ENCODE measurements at regions not wholly inside any gene's neighbourhood (a gene's known extent, or its start where the extent isn't known, plus 50 kb on each side); places are given as distances from the start of the nearest gene placed in this dataset.

DNA sequence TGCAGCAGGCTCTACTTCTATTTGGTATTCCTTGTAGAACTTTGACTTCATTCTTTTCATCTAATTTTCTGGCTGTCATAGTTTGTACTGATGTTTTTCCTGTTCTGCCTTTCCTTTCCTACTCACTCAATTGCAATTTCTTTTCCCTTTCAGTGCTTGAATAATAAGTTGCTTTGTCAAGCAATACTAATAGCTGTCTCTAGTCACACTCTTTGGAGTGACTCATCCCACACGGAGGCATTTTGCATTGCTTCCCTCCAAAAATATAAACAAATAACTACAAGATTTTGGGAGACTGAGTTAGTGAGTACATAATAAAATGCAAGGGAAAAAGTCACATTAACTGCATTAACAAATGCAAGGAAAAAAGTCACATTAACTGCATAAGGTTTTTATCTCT lies 465.9 kb downstream of the CDH9 start:
- TF ChIP-seq POLR2A (IDR thresholded peaks at IDR 0.05) (no peak), EP300 (IDR thresholded peaks at IDR 0.05) (no peak), POLR2AphosphoS5 (IDR thresholded peaks at IDR 0.05) (no peak)
- TF ChIP-seq, protein P1, sequence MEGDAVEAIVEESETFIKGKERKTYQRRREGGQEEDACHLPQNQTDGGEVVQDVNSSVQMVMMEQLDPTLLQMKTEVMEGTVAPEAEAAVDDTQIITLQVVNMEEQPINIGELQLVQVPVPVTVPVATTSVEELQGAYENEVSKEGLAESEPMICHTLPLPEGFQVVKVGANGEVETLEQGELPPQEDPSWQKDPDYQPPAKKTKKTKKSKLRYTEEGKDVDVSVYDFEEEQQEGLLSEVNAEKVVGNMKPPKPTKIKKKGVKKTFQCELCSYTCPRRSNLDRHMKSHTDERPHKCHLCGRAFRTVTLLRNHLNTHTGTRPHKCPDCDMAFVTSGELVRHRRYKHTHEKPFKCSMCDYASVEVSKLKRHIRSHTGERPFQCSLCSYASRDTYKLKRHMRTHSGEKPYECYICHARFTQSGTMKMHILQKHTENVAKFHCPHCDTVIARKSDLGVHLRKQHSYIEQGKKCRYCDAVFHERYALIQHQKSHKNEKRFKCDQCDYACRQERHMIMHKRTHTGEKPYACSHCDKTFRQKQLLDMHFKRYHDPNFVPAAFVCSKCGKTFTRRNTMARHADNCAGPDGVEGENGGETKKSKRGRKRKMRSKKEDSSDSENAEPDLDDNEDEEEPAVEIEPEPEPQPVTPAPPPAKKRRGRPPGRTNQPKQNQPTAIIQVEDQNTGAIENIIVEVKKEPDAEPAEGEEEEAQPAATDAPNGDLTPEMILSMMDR (IDR thresholded peaks at IDR 0.05): no peak
- 20% methylated on average over 1 of the region's 1 CpG; no CpG with 5 or more reads in 1 of the 2 donors for WGBS, 2 donors (ENCODE audit: low coverage in 1 of 2)
- peaks cover 0 to 4% (median 0%) of the 10 kb centered on the region in 3 donors for H3K9me3 ChIP-seq
- H3K4me3 ChIP-seq: no peak overlapping the region
- H3K27me3 ChIP-seq: no peaks in the 10 kb centered on the region
- no peak for ATAC-seq
- no peak overlapping the region for H3K27ac ChIP-seq
- H3K4me1 ChIP-seq: no peaks in the 10 kb centered on the region
- no peaks in the 10 kb centered on the region for H3K36me3 ChIP-seq

DNA sequence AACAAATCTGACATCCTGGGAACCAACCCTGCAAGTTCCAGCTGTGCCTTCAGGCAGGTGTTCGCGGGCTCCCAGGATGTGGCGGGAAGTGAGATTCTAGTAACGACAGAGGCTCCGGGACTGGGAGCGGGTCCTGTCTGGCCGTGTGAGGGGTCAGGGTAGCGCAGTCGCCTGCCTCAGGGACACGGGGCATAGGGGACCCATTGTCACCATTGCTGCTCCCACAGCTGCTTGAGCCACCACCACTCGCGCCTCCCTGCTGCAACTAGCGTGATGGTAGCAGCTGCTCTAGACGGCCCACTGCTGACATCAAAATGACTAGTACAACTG lies 468.5 kb downstream of the CDH9 start:
- Histone ChIP-seq H3K27me3 (no peaks in the 10 kb centered on the region), H3K4me3 (no peak overlapping the region), H3K36me3 (no peaks in the 10 kb centered on the region), H3K9me3 (peaks cover 0 to 4% (median 0%) of the 10 kb centered on the region in 3 donors), H3K4me1 (no peaks in the 10 kb centered on the region), H3K27ac (no peak overlapping the region)
- 88 to 95% methylated on average over 4 of the region's 14 CpGs for WGBS, 2 donors (ENCODE audit: low coverage in 1 of 2)
- no peak for ATAC-seq
- TF ChIP-seq EP300 (IDR thresholded peaks at IDR 0.05) (no peak), POLR2A (IDR thresholded peaks at IDR 0.05) (no peak)
- TF ChIP-seq, protein P1 (IDR thresholded peaks at IDR 0.05): no peak

DNA sequence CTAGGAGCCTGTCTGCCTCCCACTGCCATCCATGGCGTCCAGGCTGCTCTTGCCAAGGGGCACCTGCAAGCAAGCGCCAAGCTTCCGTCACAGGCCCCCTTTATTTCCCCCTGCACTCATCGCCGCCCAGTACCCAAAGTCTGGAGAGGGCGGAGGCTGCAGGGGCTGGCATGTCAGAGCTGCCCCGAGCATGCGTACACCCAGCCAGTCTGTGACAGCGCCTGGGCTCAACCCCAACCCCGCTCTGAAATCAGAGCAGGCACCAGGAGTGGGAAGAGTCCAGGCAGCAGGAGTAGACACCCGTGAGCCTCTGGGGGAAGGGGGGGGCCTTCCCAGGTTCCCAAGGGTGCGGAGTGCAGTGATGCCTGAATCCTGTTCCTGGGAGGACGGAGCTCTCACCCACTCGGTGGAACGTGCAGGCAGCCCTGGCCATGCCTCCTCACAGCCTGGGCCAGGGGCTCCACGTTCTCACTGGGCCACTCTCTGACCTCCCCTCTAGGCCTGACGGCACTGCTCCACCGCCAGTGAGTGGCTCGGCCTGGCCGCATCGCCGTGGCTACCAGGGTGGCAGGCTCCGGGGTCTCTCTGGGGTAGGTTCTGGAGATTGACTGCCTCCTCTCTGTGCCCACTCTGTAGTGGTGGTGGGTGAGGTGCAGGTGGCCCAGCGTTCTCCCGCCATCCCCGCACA lies 469.0 kb downstream of the CDH9 start:
- H3K4me1 ChIP-seq: no peaks in the 10 kb centered on the region
- H3K4me3 ChIP-seq: no peak overlapping the region
- peak; percentile 34 for ATAC-seq
- H3K27me3 ChIP-seq: no peaks in the 10 kb centered on the region
- H3K27ac ChIP-seq: no peak overlapping the region
- no CpG with 5 or more reads among the region's 26 CpGs for WGBS, 2 donors (ENCODE audit: low coverage in 1 of 2)
- H3K9me3 ChIP-seq: peaks cover 0 to 4% (median 0%) of the 10 kb centered on the region in 3 donors
- H3K36me3 ChIP-seq: no peaks in the 10 kb centered on the region
- no peak for TF ChIP-seq EP300 (IDR thresholded peaks at IDR 0.05)
- TF ChIP-seq POLR2AphosphoS5 (IDR thresholded peaks at IDR 0.05): no peak
- TF ChIP-seq, protein P1 (IDR thresholded peaks at IDR 0.05): no peak
- no peak for TF ChIP-seq POLR2A (IDR thresholded peaks at IDR 0.05)

DNA sequence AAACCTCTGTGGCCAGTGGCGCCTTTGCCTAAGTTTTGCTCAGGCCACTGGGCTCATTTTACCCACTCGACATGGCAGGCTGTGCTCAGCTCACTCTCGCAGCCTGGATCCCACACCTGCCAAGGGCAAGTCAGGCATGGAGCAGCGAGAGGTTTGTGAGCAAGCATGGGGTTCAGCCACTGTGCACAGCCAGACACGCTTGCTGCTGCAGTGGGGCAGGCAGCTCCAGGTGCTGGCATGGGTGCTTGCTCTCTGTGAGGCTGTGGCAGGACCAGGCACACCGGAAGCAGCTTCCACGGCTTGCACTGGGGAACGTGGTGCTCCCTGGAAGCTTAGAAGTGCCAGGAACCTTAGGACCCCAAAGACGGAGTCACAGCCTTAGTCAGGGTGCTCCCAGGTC lies 470.1 kb downstream of the CDH9 start:
- 40% methylated on average over 1 of the region's 9 CpGs; no CpG with 5 or more reads in 1 of the 2 donors for WGBS, 2 donors (ENCODE audit: low coverage in 1 of 2)
- no peak overlapping the region for H3K4me3 ChIP-seq
- H3K36me3 ChIP-seq: no peaks in the 10 kb centered on the region
- H3K9me3 ChIP-seq: peaks cover 0 to 4% (median 0%) of the 10 kb centered on the region in 3 donors
- no peak overlapping the region for H3K27ac ChIP-seq
- no peaks in the 10 kb centered on the region for H3K4me1 ChIP-seq
- peak; percentile 19 for ATAC-seq
- TF ChIP-seq EP300 (IDR thresholded peaks at IDR 0.05) (no peak), POLR2AphosphoS5 (IDR thresholded peaks at IDR 0.05) (no peak), POLR2A (IDR thresholded peaks at IDR 0.05) (no peak)
- TF ChIP-seq, protein P1 (IDR thresholded peaks at IDR 0.05): no peak
- no peaks in the 10 kb centered on the region for H3K27me3 ChIP-seq

DNA sequence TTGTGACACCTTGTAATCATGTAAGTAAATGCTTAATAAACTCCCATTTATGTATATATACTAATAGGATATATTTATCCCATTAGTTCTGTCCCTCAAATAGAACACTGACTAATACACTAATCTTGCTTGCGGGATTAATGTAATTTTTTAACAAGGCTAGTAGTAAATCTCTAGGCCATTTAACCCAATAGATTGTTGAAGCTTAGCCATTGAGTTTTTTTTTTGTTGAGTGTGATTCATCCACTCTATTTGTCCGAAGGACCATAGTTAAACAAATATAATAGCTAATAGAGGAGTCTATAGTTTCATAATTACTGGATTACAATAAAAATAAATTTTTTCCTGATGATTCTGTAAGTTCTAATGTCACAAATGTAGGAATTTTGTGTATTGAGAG lies 474.4 kb downstream of the CDH9 start:
- 80 to 82% methylated on average over 1 to 2 of the region's 2 CpGs for whole genome bisulfite sequencing, 2 donors (ENCODE audit: low coverage in 1 of 2)

More for the DNA sequence above, 474.4 kb downstream of the CDH9 start:
- no peak for ATAC-seq
- no peaks in the 10 kb centered on the region for H3K9me3 ChIP-seq
- H3K4me3 ChIP-seq: no peak overlapping the region
- H3K27ac ChIP-seq: no peak overlapping the region
- no peaks in the 10 kb centered on the region for H3K36me3 ChIP-seq
- H3K27me3 ChIP-seq: no peaks in the 10 kb centered on the region
- no peak for TF ChIP-seq EP300 (IDR thresholded peaks at IDR 0.05)
- TF ChIP-seq, protein P1 (IDR thresholded peaks at IDR 0.05): no peak
- no peak for TF ChIP-seq POLR2A (IDR thresholded peaks at IDR 0.05)
- TF ChIP-seq POLR2AphosphoS5 (IDR thresholded peaks at IDR 0.05): no peak
- H3K4me1 ChIP-seq: no peaks in the 10 kb centered on the region

Data from gastroesophageal sphincter (tissue), 4 donors.